Mesendoderm (in vitro differentiated cells): ENCODE measurements at regions not wholly inside any gene's neighbourhood (a gene's known extent, or its start where the extent isn't known, plus 50 kb on each side); places are given as distances from the start of the nearest gene placed in this dataset.
"Not testable (repeated sequence)": the region's sequence is repeated elsewhere in the genome, so short reads cannot be mapped to it uniquely, and the experiment has no call there.

Experiments used
- DNase-seq: peaks from one replicate; pipeline ENCODE4 v3.0.0; 2013
- H2AK5ac ChIP-seq: 2 replicates; pipeline ENCODE4 v1.6.1; 2013; ENCODE audit warnings: low read length, inconsistent platforms
- H2BK120ac ChIP-seq: 2 replicates; pipeline ENCODE4 v1.6.1; 2013; ENCODE audit warnings: low read depth, mild to moderate bottlenecking, low read length, moderate library complexity, mixed read lengths
- H2BK15ac ChIP-seq: replicated peaks from 2 replicates; pipeline ENCODE4 v1.6.1; 2013; ENCODE audit warnings: low read depth, mild to moderate bottlenecking, moderate library complexity
- H2BK5ac ChIP-seq: 2 replicates; pipeline ENCODE4 v1.6.1; 2013; ENCODE audit warnings: low read length, inconsistent platforms
- H3K18ac ChIP-seq: 2 replicates; pipeline ENCODE4 v1.6.1; 2013; ENCODE audit warnings: mild to moderate bottlenecking, low read length, mixed read lengths
- H3K23ac ChIP-seq: one replicate; pipeline ENCODE4 v1.6.1; 2013; ENCODE audit warnings: low read length
- H3K27ac ChIP-seq: 2 replicates; pipeline ENCODE4 v1.5.1; 2013; ENCODE audit warnings: low read depth, mild to moderate bottlenecking, inconsistent platforms, low read length, moderate library complexity
- H3K27me3 ChIP-seq: 2 replicates; pipeline ENCODE4 v1.6.1; 2013; ENCODE audit warnings: low read length, control low read depth, mild to moderate bottlenecking, inconsistent platforms; ENCODE audit not compliant: insufficient read depth, poor library complexity
- H3K36me3 ChIP-seq: 2 replicates; pipeline ENCODE4 v1.6.1; 2013; ENCODE audit warnings: low read length, inconsistent platforms; ENCODE audit not compliant: control insufficient read depth, insufficient read depth
- H3K4ac ChIP-seq: one replicate; pipeline ENCODE4 v1.6.1; 2013; ENCODE audit warnings: low read depth, mild to moderate bottlenecking, low read length, moderate library complexity
- H3K4me1 ChIP-seq: 2 replicates; pipeline ENCODE4 v1.6.1; 2013; ENCODE audit warnings: low read depth, low read length, inconsistent platforms; ENCODE audit not compliant: control insufficient read depth
- H3K4me2 ChIP-seq: 2 replicates; pipeline ENCODE4 v1.6.1; 2013; ENCODE audit warnings: low read length
- H3K4me3 ChIP-seq: 2 replicates; pipeline ENCODE4 v1.5.1; 2013; ENCODE audit warnings: mild to moderate bottlenecking, low read length
- H3K56ac ChIP-seq: one replicate; pipeline ENCODE4 v1.6.1; 2013; ENCODE audit warnings: low read length
- H3K79me1 ChIP-seq: 2 replicates; pipeline ENCODE4 v1.6.1; 2013; ENCODE audit warnings: low read length, inconsistent platforms
- H3K79me2 ChIP-seq: 2 replicates; pipeline ENCODE4 v1.6.1; 2013; ENCODE audit warnings: mild to moderate bottlenecking, low read length; ENCODE audit not compliant: control insufficient read depth, insufficient read depth
- H3K9ac ChIP-seq: 2 replicates; pipeline ENCODE4 v1.6.1; 2013; ENCODE audit warnings: low read length, inconsistent platforms
- H4K5ac ChIP-seq: one replicate; pipeline ENCODE4 v1.6.1; 2013; ENCODE audit warnings: low read length
- H4K8ac ChIP-seq: one replicate; pipeline ENCODE4 v1.6.1; 2013; ENCODE audit warnings: low read depth, mild to moderate bottlenecking, control low read depth, low read length, moderate library complexity
- WGBS: extraction: QIAGEN DNeasy Blood & Tissue Kit; methylation state at CpG from one replicate; pipeline ENCODE4 v1.1.7; 2013; ENCODE audit warnings: low lambda C conversion rate, missing lambda C conversion rate; ENCODE audit not compliant: insufficient coverage; ENCODE audit errors: extremely low coverage; 5-methylcytosine and 5-hydroxymethylcytosine counted together

DNA sequence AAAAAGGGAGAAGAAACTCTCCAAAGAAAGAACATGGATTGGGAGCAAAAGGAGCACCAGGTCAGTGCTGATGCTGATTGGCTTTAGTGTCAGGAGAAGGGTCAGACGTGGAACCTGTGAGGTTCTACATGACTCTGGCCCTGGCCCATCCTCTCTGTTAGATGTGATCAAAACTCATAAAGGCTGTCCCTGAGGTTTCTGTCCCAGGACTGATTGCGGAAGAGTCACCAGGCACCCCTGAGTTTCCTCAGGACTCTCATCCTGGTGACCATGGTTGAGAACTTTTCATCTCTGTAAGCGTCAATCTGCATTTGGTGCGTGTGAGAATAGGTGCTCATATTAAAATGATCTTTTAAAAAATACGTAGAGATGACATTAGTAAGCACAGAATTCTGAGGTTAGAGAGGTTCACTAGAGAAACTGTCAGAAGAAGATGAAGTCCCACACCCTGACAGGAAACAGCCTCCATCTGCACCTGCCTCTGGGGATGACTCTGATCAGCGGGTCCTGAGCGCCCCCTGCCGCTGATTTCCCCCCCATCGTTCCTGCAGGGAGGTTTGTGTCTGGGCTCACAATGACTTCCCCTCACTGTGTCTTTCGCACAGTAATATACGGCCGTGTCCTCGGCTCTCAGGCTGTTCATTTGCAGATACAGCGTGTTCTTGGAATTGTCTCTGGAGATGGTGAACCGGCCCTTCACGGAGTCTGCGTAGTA is 741.8 kb downstream of the TMEM121 start:
- Histone ChIP-seq H3K18ac (no peak overlapping the region), H2BK15ac (no peak overlapping the region), H3K4me1 (no peaks in the 10 kb centered on the region), H2BK120ac (no peak overlapping the region), H3K79me1 (no peaks in the 10 kb centered on the region), H3K4ac (no peak overlapping the region), H3K27ac (no peak overlapping the region), H3K9ac (no peak overlapping the region), H3K4me2 (no peak overlapping the region), H4K5ac (no peak overlapping the region), H3K79me2 (no peaks in the 10 kb centered on the region), H3K4me3 (no peak overlapping the region), H2BK5ac (no peak overlapping the region), H3K36me3 (no peaks in the 10 kb centered on the region), H3K23ac (no peak overlapping the region), H2AK5ac (no peak overlapping the region), H3K56ac (no peak overlapping the region), H3K27me3 (no peaks in the 10 kb centered on the region), H4K8ac (no peak overlapping the region)
- WGBS, result no CpG with 5 or more reads among the region's 17 CpGs
- DNase-seq, result no peak

GRCh38 chr14:106269029-106269428 is 742.6 kb downstream of the TMEM121 start:
- no CpG with 5 or more reads among the region's 2 CpGs for WGBS
- no peaks in the 10 kb centered on the region for H3K27me3 ChIP-seq
- H3K79me1 ChIP-seq, result no peaks in the 10 kb centered on the region

DNA sequence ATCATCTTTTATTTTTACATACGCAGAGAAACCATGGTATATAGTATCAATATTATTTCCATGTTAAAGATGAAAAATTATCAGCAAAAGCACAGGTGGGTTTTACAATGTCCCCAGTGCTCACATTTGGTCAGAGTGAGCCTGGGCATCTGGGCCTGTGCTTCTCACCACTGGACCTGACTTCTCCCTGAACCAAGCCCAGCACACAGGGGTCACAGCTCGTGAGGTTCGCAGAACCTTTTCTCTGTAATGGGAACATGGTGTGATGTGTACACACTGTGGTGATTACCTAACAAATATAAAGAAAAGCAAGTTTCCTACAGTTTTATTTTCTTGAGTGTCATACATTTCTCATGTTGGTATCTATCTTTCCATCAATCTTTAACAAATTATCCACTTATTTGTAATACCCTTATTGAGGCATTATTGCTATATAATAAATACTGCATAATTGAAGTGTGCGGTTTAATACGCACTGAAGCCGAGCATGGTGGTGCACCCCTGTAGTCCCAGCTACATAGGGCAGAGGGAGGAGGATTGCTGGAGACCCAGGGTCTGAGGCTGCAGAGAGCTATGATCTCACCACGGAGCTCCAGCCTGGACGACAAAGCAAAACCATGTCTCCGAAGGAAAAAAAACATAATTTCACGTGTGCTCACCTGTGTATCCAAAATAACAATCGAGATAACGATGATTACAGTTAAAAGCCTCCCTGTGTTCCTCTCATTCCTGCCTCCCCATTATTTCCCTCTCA is 743.2 kb downstream of the TMEM121 start:
- H3K4me2 ChIP-seq, result no peak overlapping the region
- H3K4me1 ChIP-seq, result no peaks in the 10 kb centered on the region
- no peak overlapping the region for H3K56ac ChIP-seq
- H3K79me1 ChIP-seq, result no peaks in the 10 kb centered on the region
- no peak overlapping the region for H3K9ac ChIP-seq
- no peak for DNase-seq
- no peaks in the 10 kb centered on the region for H3K27me3 ChIP-seq
- H3K4me3 ChIP-seq, result no peak overlapping the region
- no peak overlapping the region for H3K27ac ChIP-seq
- H3K23ac ChIP-seq, result no peak overlapping the region
- H2BK5ac ChIP-seq, result no peak overlapping the region
- no peak overlapping the region for H2BK120ac ChIP-seq
- H3K79me2 ChIP-seq, result no peaks in the 10 kb centered on the region
- no peak overlapping the region for H2BK15ac ChIP-seq
- WGBS, result no CpG with 5 or more reads among the region's 12 CpGs
- no peaks in the 10 kb centered on the region for H3K36me3 ChIP-seq
- H2AK5ac ChIP-seq, result no peak overlapping the region
- H4K8ac ChIP-seq, result no peak overlapping the region
- no peak overlapping the region for H3K4ac ChIP-seq
- H4K5ac ChIP-seq, result no peak overlapping the region
- H3K18ac ChIP-seq, result no peak overlapping the region

More at GRCh38 chr14:106269029-106269428, 742.6 kb downstream of the TMEM121 start:
- no peak overlapping the region for H2AK5ac ChIP-seq
- no peak for DNase-seq
- no peak overlapping the region for H3K56ac ChIP-seq
- no peak overlapping the region for H3K18ac ChIP-seq
- H4K5ac ChIP-seq, result no peak overlapping the region
- H3K23ac ChIP-seq, result no peak overlapping the region
- H3K4me1 ChIP-seq, result no peaks in the 10 kb centered on the region
- H3K4ac ChIP-seq, result no peak overlapping the region
- no peak overlapping the region for H3K4me2 ChIP-seq
- no peak overlapping the region for H2BK5ac ChIP-seq
- H3K79me2 ChIP-seq, result no peaks in the 10 kb centered on the region
- no peak overlapping the region for H2BK15ac ChIP-seq
- no peak overlapping the region for H3K9ac ChIP-seq
- H3K36me3 ChIP-seq, result no peaks in the 10 kb centered on the region
- H3K27ac ChIP-seq, result no peak overlapping the region
- no peak overlapping the region for H3K4me3 ChIP-seq
- H4K8ac ChIP-seq, result no peak overlapping the region
- H2BK120ac ChIP-seq, result no peak overlapping the region

- H3K4me1 ChIP-seq, H3K36me3 ChIP-seq, H3K56ac ChIP-seq, H3K18ac ChIP-seq, H3K4me2 ChIP-seq, H3K4ac ChIP-seq, H2BK5ac ChIP-seq, H3K9ac ChIP-seq, H3K27ac ChIP-seq, H3K79me2 ChIP-seq, H4K5ac ChIP-seq, H3K23ac ChIP-seq, H3K4me3 ChIP-seq, DNase-seq, H2AK5ac ChIP-seq, H2BK15ac ChIP-seq, H3K79me1 ChIP-seq, H2BK120ac ChIP-seq, H3K27me3 ChIP-seq, H4K8ac ChIP-seq: not testable (repeated sequence)
- WGBS, result 100% methylated on average over 1 of the region's 4 CpGs
Measured at GRCh38 chr14:106270476-106271121, 744.2 kb downstream of the TMEM121 start.

DNA sequence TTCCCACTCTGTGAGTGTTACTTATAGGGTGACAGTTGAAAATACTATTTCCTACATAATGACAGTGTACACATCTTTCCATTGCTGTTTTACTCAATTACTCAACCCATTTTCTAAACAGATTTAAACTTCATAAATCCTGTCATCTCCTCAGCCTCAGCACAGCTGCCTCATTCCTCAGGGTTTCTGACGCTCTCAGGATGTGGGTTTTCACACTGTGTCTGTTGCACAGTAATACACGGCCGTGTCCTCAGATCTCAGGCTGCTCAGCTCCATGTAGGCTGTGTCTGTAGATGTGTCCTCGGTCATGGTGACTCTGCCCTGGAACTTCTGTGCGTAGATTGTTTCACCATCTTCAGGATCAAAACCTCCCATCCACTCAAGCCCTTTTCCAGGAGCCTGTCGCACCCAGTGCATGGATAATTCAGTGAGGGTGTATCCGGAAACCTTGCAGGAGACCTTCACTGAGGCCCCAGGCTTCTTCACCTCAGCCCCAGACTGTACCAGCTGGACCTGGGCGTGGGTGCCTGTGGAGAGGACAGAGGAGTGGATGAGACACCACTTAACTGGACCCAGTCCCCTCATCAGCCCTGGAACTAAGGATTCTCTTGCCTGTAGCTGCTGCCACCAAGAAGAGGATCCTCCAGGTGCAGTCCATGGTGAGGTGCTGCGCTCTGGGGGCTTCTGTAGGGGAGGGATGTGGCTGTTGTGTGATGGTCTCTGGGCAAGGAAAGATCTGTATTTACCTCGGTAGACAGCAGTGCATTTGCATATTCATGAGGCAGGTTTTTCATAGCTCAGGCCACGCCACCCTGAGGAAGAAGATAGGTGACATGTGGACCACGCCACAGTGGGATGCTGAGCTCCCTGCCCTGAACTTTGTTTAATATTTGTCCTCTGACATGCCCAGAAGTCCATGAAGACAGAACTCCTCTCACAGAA is 750.2 kb downstream of the TMEM121 start:
- H3K23ac ChIP-seq, result no peak overlapping the region
- no peak overlapping the region for H3K4ac ChIP-seq
- no peak overlapping the region for H3K9ac ChIP-seq
- no peaks in the 10 kb centered on the region for H3K27me3 ChIP-seq
- no peak overlapping the region for H2BK5ac ChIP-seq
- H3K27ac ChIP-seq, result no peak overlapping the region
- H2AK5ac ChIP-seq, result no peak overlapping the region
- H3K79me1 ChIP-seq, result no peaks in the 10 kb centered on the region
- H2BK120ac ChIP-seq, result no peak overlapping the region
- H3K56ac ChIP-seq, result no peak overlapping the region
- no peak for DNase-seq
- no peaks in the 10 kb centered on the region for H3K36me3 ChIP-seq
- no peak overlapping the region for H3K18ac ChIP-seq
- no peaks in the 10 kb centered on the region for H3K79me2 ChIP-seq
- WGBS, result no CpG with 5 or more reads among the region's 12 CpGs
- no peak overlapping the region for H3K4me3 ChIP-seq
- H3K4me1 ChIP-seq, result no peaks in the 10 kb centered on the region
- no peak overlapping the region for H3K4me2 ChIP-seq
- H4K5ac ChIP-seq, result no peak overlapping the region
- H4K8ac ChIP-seq, result no peak overlapping the region
- no peak overlapping the region for H2BK15ac ChIP-seq
